ENCODE measurements at regions not wholly inside any gene's neighbourhood (a gene's known extent, or its start where the extent isn't known, plus 50 kb on each side); places are given as distances from the start of the nearest gene placed in this dataset.

- dilution Hi-C loops (cut with MboI; ENCODE audit: extremely low pct_ligation_motif_present, low sequenced_read_pairs), result no loop called here
These were observed 245.3 kb upstream of the RARB start for GRCh38 chr3:25182794-25183193.

More at GRCh38 chr3:25182794-25183193, 245.3 kb upstream of the RARB start:
- Histone ChIP-seq H3K9me3 (replicated peaks; ENCODE audit: control insufficient read depth, insufficient read depth, low read length) (no peaks in the 10 kb centered on the region), H3K4me1 (ENCODE audit: control insufficient read depth, extremely low read depth, insufficient read depth, low read length) (no peaks in the 10 kb centered on the region), H3K4me2 (ENCODE audit: insufficient read depth, low read length) (no peak overlapping the region), H3K4me3 (replicated peaks in 1 of 3; ENCODE audit: insufficient read depth in 1 of 3, low read depth in 1 of 3, low read length in 3 of 3) (no peak overlapping the region), H3K9ac (replicated peaks; ENCODE audit: extremely low read depth, insufficient read depth, low read length) (no peak overlapping the region), H4K20me1 (replicated peaks; ENCODE audit: control insufficient read depth, extremely low read depth, insufficient read depth, low read length) (no peaks in the 10 kb centered on the region), H2AFZ (ENCODE audit: low read depth, low read length) (no peak overlapping the region), H3K27me3 (ENCODE audit: control insufficient read depth in 2 of 2, insufficient read depth in 2 of 2, low read length in 2 of 2) (no peaks in the 10 kb centered on the region), H3K79me2 (ENCODE audit: control insufficient read depth, insufficient read depth, low read length) (no peaks in the 10 kb centered on the region), H3K36me3 (ENCODE audit: control insufficient read depth in 2 of 2, extremely low read depth in 1 of 2, insufficient read depth in 2 of 2, low read length in 2 of 2) (no peaks in the 10 kb centered on the region), H3K27ac (ENCODE audit: insufficient read depth, low read depth, low read length) (no peak overlapping the region), H3K9me1 (replicated peaks; ENCODE audit: control insufficient read depth, extremely low read depth, insufficient read depth, low read length) (no peaks in the 10 kb centered on the region)
- POLR2A ChIA-PET, result no interaction called here
- TF ChIP-seq FOS (IDR thresholded peaks at IDR 0.05; ENCODE audit: borderline replicate concordance, insufficient read depth, low read length) (no peak), POLR2A (IDR thresholded peaks at IDR 0.05; ENCODE audit: low read depth, low read length) (no peak), POLR2AphosphoS5 (IDR thresholded peaks at IDR 0.05; ENCODE audit: insufficient read depth, low read depth, low read length) (no peak), MYC (IDR thresholded peaks at IDR 0.05; ENCODE audit: low read depth, low read length) (no peak), JUN (IDR thresholded peaks at IDR 0.05; ENCODE audit: borderline replicate concordance, insufficient read depth, insufficient read length, low read depth) (no peak), EZH2 (IDR thresholded peaks at IDR 0.05; ENCODE audit: borderline replicate concordance, low read depth, low read length, severe bottlenecking) (no peak), GATA2 (IDR thresholded peaks at IDR 0.05; ENCODE audit: insufficient read depth, insufficient read length, low read depth, low read length) (no peak)
- TF ChIP-seq, protein P1, sequence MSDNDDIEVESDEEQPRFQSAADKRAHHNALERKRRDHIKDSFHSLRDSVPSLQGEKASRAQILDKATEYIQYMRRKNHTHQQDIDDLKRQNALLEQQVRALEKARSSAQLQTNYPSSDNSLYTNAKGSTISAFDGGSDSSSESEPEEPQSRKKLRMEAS (IDR thresholded peaks at IDR 0.05; ENCODE audit: insufficient read depth, insufficient read length), result no peak
- TF ChIP-seq, protein P2, sequence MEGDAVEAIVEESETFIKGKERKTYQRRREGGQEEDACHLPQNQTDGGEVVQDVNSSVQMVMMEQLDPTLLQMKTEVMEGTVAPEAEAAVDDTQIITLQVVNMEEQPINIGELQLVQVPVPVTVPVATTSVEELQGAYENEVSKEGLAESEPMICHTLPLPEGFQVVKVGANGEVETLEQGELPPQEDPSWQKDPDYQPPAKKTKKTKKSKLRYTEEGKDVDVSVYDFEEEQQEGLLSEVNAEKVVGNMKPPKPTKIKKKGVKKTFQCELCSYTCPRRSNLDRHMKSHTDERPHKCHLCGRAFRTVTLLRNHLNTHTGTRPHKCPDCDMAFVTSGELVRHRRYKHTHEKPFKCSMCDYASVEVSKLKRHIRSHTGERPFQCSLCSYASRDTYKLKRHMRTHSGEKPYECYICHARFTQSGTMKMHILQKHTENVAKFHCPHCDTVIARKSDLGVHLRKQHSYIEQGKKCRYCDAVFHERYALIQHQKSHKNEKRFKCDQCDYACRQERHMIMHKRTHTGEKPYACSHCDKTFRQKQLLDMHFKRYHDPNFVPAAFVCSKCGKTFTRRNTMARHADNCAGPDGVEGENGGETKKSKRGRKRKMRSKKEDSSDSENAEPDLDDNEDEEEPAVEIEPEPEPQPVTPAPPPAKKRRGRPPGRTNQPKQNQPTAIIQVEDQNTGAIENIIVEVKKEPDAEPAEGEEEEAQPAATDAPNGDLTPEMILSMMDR (IDR thresholded peaks at IDR 0.05; ENCODE audit: extremely low read depth in 1 of 2, insufficient read depth in 1 of 2, low read depth in 1 of 2, low read length in 2 of 2), result no peak
- intact Hi-C loops (cut with micrococcal nuclease), result no loop called here
- no TSS peak for BruUV-seq (replicated peaks)
- no peak for FAIRE-seq
- CTCF ChIA-PET, result no interaction called here
- DNase-seq (ENCODE audit: low read depth, low spot score), result no peak

Data from endothelial cell of umbilical vein (primary cell).